PC-3 (cell line): ENCODE measurements at regions not wholly inside any gene's neighbourhood (a gene's known extent, or its start where the extent isn't known, plus 50 kb on each side); places are given as distances from the start of the nearest gene placed in this dataset.

Experiments
- EZH2 ChIP-seq: fragments of 300-600 bp; sonication (generic); IDR thresholded peaks from one replicate; pipeline ENCODE4 v1.6.1; 2017; ENCODE audit warnings: antibody characterized with exemption, mild to moderate bottlenecking, low read length; ENCODE audit not compliant: unreplicated experiment
- EZH2phosphoT487 ChIP-seq: fragments of 300-600 bp; sonication (generic); IDR thresholded peaks from 2 replicates; pipeline ENCODE4 v1.6.1; 2018; ENCODE audit warnings: mild to moderate bottlenecking, antibody characterized with exemption, low read length, borderline replicate concordance
- TF ChIP-seq, protein P1 (sequence below): fragments of 300-600 bp; sonication (generic); conservative IDR thresholded peaks from 2 replicates; pipeline ENCODE4 v1.5.1; 2017; ENCODE audit warnings: antibody characterized with exemption, low read depth, mild to moderate bottlenecking, low read length

- TF ChIP-seq EZH2phosphoT487, result no peak
- TF ChIP-seq, protein P1, sequence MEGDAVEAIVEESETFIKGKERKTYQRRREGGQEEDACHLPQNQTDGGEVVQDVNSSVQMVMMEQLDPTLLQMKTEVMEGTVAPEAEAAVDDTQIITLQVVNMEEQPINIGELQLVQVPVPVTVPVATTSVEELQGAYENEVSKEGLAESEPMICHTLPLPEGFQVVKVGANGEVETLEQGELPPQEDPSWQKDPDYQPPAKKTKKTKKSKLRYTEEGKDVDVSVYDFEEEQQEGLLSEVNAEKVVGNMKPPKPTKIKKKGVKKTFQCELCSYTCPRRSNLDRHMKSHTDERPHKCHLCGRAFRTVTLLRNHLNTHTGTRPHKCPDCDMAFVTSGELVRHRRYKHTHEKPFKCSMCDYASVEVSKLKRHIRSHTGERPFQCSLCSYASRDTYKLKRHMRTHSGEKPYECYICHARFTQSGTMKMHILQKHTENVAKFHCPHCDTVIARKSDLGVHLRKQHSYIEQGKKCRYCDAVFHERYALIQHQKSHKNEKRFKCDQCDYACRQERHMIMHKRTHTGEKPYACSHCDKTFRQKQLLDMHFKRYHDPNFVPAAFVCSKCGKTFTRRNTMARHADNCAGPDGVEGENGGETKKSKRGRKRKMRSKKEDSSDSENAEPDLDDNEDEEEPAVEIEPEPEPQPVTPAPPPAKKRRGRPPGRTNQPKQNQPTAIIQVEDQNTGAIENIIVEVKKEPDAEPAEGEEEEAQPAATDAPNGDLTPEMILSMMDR, result no peak
- TF ChIP-seq EZH2, result no peak
Measured at GRCh38 chr3:147875498-147875897, 466.3 kb downstream of the ZIC1 start.
